GM10248 (cell line): ENCODE measurements at regions not wholly inside any gene's neighbourhood (a gene's known extent, or its start where the extent isn't known, plus 50 kb on each side); places are given as distances from the start of the nearest gene placed in this dataset.
A peak's percentile ranks its signal among the peaks of the same experiment; 100 is the strongest.

Experiments
- CTCF ChIA-PET: fragments of 300-600 bp; sonication (Branson Sonifier 250); formaldehyde crosslinking; extraction: SDS; loops from one replicate; lab custom pipeline; 2021; ENCODE audit warnings: antibody characterized with exemption; lab: Yijun Ruan, JAX
- POLR2A ChIA-PET: fragments of 350-650 bp; sonication (Branson Sonifier 250); formaldehyde crosslinking; extraction: SDS; loops from one replicate; lab custom pipeline; 2020; ENCODE audit warnings: antibody characterized with exemption; lab: Yijun Ruan, JAX
- DNase-seq: peaks from one replicate; pipeline ENCODE4 v3.0.0; 2012; ENCODE audit errors: extremely low spot score
- TF ChIP-seq, protein P1 (sequence below): IDR thresholded peaks from 2 replicates; pipeline ENCODE4 v1.5.1; 2012; ENCODE audit warnings: mild to moderate bottlenecking, low read depth; ENCODE audit errors: extremely low read depth, missing control alignments, control extremely low read depth

DNA sequence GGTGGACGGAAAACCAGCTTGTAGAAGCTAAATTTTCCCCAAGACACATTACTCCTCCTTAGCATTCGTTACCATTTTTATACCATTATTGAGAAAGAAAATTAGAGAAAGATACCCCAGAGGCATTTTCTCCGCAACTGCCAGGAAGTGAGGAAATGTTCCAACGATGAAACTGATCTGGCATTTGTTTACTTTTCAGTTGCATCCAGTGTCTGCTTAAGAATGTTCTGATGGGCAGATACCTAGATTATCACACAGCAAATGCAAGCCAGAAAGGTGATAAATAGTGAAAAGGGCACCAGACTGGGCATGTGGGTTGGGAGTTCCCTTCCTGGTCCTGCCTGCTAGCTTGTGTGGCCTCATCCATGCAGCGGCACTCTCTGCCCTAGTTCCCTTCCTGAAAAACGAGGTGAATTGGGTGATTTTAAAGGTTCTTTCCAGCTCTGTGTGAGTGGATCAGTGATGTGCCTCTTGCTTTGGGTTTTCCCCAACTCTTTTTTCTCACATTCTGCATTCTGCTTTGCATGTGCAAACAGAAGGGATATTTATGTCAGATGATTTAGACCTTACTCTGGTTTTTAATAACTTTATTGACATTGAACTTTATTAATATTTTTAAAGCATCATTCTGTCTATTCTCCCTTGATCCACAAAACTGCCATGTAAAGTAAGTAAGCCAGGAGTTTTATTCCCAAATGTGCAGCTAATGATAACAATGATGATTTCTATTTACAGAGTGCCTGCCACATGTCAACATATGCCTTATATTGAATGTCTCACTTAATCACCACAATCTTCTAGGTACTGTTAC, 139.6 kb downstream of the INSIG2 start:
- CTCF ChIA-PET = interaction anchor here (1.2 to 2.5 kb wide), 6 partner anchors 9 to 628 kb away, joined by 3 to 7 read pairs (median 5); partner anchors contain the start of gene DDX18
- TF ChIP-seq, protein P1, sequence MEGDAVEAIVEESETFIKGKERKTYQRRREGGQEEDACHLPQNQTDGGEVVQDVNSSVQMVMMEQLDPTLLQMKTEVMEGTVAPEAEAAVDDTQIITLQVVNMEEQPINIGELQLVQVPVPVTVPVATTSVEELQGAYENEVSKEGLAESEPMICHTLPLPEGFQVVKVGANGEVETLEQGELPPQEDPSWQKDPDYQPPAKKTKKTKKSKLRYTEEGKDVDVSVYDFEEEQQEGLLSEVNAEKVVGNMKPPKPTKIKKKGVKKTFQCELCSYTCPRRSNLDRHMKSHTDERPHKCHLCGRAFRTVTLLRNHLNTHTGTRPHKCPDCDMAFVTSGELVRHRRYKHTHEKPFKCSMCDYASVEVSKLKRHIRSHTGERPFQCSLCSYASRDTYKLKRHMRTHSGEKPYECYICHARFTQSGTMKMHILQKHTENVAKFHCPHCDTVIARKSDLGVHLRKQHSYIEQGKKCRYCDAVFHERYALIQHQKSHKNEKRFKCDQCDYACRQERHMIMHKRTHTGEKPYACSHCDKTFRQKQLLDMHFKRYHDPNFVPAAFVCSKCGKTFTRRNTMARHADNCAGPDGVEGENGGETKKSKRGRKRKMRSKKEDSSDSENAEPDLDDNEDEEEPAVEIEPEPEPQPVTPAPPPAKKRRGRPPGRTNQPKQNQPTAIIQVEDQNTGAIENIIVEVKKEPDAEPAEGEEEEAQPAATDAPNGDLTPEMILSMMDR = no peak

DNA sequence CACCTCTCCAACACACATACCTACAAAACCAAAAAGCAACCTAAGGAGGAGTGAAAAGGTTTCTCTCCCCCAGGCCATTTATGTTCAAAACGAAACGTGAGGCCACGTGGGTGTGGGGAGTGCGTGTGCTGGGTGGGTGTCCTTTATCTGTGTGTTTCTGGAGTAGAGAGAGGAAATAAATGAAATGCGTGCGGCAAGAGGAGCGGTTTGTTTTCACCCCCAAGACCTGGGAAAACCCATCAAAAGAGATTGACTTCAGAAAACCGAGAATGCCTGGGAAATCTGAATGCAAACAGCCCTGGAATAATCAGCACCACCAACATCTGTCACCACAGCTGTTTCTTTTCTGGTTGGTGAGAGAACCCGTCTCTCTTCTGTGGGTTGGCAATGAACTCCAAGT, 137.4 kb downstream of the INSIG2 start:
- no peak for DNase-seq
- POLR2A ChIA-PET = no interaction called here
- TF ChIP-seq, protein P1 = no peak
- CTCF ChIA-PET = interaction anchor here (0.9 to 1.7 kb wide), 3 partner anchors 9 to 657 kb away, joined by 3 to 4 read pairs (median 3); no protein-coding TSS in a partner anchor

More for the DNA sequence above, 139.6 kb downstream of the INSIG2 start:
- POLR2A ChIA-PET = no interaction called here
- no peak for DNase-seq

DNA sequence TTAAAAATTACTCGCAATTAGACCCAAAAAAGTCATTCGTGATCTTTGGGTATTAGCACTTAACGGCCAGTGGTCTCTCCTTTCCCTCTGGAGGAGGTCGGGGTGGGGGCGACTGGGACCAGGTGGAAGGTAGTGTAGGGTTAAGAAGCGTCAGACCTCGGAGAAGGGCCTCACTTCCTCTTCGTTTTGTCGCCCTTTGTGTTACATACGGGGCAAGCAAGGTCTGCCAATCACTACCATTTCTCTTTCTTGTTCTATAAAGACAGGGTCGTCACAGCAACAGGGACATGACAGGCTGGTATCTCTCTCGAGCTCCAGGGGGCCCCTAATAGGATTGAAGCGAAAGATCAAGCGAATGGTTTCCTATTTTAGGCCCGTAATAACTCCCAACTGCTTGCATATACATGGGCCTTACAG, 136.6 kb downstream of the INSIG2 start:
- POLR2A ChIA-PET = interaction anchor here (1.0 kb wide), 1 partner anchor 214 kb away, joined by 3 read pairs; no protein-coding TSS in a partner anchor
- TF ChIP-seq, protein P1 = no peak
- DNase-seq = no peak
- CTCF ChIA-PET = interaction anchor here (0.9 to 1.7 kb wide), 3 partner anchors 13 to 657 kb away, joined by 3 to 4 read pairs (median 4); no protein-coding TSS in a partner anchor

DNA sequence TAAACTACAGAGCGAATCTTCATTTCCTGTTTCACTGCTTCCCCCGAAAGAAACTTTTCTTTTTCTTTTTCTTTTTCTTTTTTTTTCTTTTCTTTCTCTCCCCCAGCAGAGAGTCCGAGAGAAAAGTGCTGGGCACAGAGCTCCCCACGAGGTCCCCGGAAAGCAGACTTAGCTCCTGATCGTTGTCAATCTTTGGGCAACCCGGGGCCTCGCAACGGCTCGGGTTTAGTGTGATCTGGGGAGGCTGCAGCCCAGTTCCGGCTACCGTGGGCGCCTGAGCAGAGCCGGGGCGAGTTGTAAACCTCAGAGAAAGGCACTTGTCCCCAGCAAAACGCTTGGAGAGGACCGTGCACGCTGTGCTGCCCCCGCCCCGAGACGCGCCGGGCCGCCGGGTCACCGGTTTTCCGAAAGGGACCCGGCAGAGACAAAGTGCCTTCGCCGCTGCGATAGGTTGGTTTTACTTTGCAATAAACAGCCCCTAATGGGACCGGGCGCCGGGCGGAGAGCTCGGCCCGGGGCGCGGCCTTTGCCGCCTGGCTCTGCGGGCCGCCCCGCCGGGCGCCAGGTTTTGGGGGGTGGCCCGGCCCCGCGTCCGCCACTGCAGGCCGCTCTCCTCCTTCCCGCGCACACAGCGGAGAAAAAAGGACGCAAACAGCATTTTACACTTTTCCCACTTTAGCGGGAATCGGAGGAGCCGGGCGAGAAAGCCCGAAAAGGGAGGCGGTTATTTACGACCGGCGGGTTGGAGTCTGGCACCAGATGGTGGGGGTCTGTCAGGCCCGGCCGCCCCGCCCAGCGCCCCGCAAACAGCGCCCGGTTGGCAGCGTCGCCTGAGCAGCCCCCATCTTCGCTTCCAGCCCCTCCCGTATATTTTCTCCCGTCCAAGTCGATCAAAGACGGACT, 136.0 kb downstream of the INSIG2 start:
- TF ChIP-seq, protein P1 = no peak
- DNase-seq = peak; percentile 52
- CTCF ChIA-PET = interaction anchor here (1.2 to 4.0 kb wide), 4 partner anchors 21 to 632 kb away, joined by 3 to 49 read pairs (median 7); no protein-coding TSS in a partner anchor
- POLR2A ChIA-PET = interaction anchor here (1.0 kb wide), 1 partner anchor 213 kb away, joined by 3 read pairs; no protein-coding TSS in a partner anchor

DNA sequence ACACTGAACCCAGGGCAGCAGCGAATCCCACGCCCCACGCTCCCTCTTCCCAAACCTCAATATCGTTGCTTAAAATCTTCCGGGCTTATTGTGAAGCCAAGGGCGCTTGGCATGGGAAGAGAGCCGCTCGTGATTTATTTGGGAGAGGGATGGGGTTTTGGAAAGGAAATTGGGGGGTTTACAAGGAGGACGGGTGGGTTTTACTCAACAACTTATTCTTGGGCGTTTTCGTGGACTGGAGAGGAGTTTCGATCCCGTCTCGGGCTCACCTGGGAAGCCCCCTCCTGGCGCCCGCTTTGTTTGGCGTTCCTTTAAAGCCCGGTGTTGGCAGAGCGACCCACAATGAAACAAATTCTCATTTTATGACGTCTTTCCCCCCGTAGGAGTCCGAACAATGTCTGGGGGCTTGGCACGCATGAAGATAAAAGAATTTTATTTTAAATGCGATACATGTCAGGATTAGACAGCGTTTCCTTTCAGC, 135.3 kb downstream of the INSIG2 start:
- POLR2A ChIA-PET = no interaction called here
- DNase-seq = no peak
- TF ChIP-seq, protein P1 = no peak
- CTCF ChIA-PET = interaction anchor here (1.2 to 4.0 kb wide), 7 partner anchors 13 to 658 kb away, joined by 3 to 49 read pairs (median 4); no protein-coding TSS in a partner anchor
